OCI-LY1 (cell line): ENCODE measurements at regions not wholly inside any gene's neighbourhood (a gene's known extent, or its start where the extent isn't known, plus 50 kb on each side); places are given as distances from the start of the nearest gene placed in this dataset.

Source experiments
- H2AFZ ChIP-seq: fragments of 200-600 bp; sonication (generic), shearing (Covaris generic); 2 replicates; pipeline ENCODE4 v1.6.0; 2014; ENCODE audit warnings: antibody characterized with exemption, mild to moderate bottlenecking, low read length
- H3F3A ChIP-seq: fragments of 200-600 bp; sonication (generic), shearing (Covaris generic); 2 replicates; pipeline ENCODE4 v1.6.0; 2014; ENCODE audit warnings: mild to moderate bottlenecking, antibody characterized with exemption, low read length, moderate library complexity; ENCODE audit not compliant: insufficient read depth
- H3K27ac ChIP-seq: fragments of 200-600 bp; sonication (generic); 2 replicates; pipeline ENCODE4 v1.5.1; 2014; ENCODE audit warnings: low read length, mixed run types, mild to moderate bottlenecking, low read depth; ENCODE audit not compliant: poor library complexity, severe bottlenecking
- H3K27me3 ChIP-seq: fragments of 200-600 bp; sonication (generic); 2 replicates; pipeline ENCODE4 v1.6.0; 2014; ENCODE audit warnings: antibody characterized with exemption, mild to moderate bottlenecking, low read length, moderate library complexity; ENCODE audit not compliant: insufficient read depth
- H3K36me3 ChIP-seq: fragments of 200-600 bp; sonication (generic); 2 replicates; pipeline ENCODE4 v1.6.1; 2014; ENCODE audit warnings: mild to moderate bottlenecking, antibody characterized with exemption, low read length, moderate library complexity, mixed read lengths; ENCODE audit not compliant: insufficient read depth
- H3K4me1 ChIP-seq: fragments of 200-600 bp; sonication (generic); 2 replicates; pipeline ENCODE4 v1.5.1; 2014; ENCODE audit warnings: mild to moderate bottlenecking, low read length, moderate library complexity; ENCODE audit not compliant: insufficient read depth, severe bottlenecking
- H3K4me2 ChIP-seq: fragments of 200-600 bp; sonication (generic), shearing (Covaris generic); 2 replicates; pipeline ENCODE4 v1.6.1; 2014; ENCODE audit warnings: low read length
- H3K4me3 ChIP-seq: fragments of 200-600 bp; sonication (generic); 2 replicates; pipeline ENCODE4 v1.5.1; 2014; ENCODE audit warnings: low read length, low read depth, mild to moderate bottlenecking, mixed read lengths; ENCODE audit not compliant: poor library complexity, severe bottlenecking
- H3K79me2 ChIP-seq: fragments of 200-600 bp; shearing (Covaris generic); 2 replicates; pipeline ENCODE4 v1.6.1; 2016; ENCODE audit warnings: mixed run types, low read length, mixed read lengths; ENCODE audit not compliant: insufficient read depth
- H3K9ac ChIP-seq: fragments of 200-600 bp; sonication (generic), shearing (Covaris generic); 2 replicates; pipeline ENCODE4 v1.6.1; 2014; ENCODE audit warnings: mild to moderate bottlenecking, low read length, mixed read lengths
- H3K9me2 ChIP-seq: fragments of 200-600 bp; sonication (generic), shearing (Covaris generic); 2 replicates; pipeline ENCODE4 v1.6.1; 2014; ENCODE audit warnings: low read depth, mild to moderate bottlenecking, low read length, mixed read lengths
- H3K9me3 ChIP-seq: fragments of 200-600 bp; shearing (Covaris generic); 2 replicates; pipeline ENCODE4 v1.6.1; 2014; ENCODE audit warnings: low read length, mixed read lengths
- H4K20me1 ChIP-seq: fragments of 200-600 bp; sonication (generic), shearing (Covaris generic); 2 replicates; pipeline ENCODE4 v1.6.0; 2016; ENCODE audit warnings: mild to moderate bottlenecking, low read length; ENCODE audit not compliant: insufficient read depth
- CTCF ChIP-seq: fragments of 200-600 bp; sonication (generic), shearing (Covaris generic); IDR thresholded peaks from 2 replicates; pipeline ENCODE4 v1.5.1; 2017; ENCODE audit warnings: mild to moderate bottlenecking, antibody characterized with exemption, low read length, moderate library complexity, mixed read lengths
- EZH2 ChIP-seq: fragments of 200-600 bp; sonication (generic), shearing (Covaris generic); IDR thresholded peaks from 2 replicates; pipeline ENCODE4 v1.8.0; 2017; ENCODE audit warnings: borderline replicate concordance, mixed run types, mild to moderate bottlenecking, antibody characterized with exemption, low read length, moderate library complexity, mixed read lengths

- no peak overlapping the region for H3K4me3 ChIP-seq
- no peaks in the 10 kb centered on the region for H3K79me2 ChIP-seq
- no peak overlapping the region for H2AFZ ChIP-seq
- H3K36me3 ChIP-seq, result no peaks in the 10 kb centered on the region
- H3K4me1 ChIP-seq, result no peaks in the 10 kb centered on the region
- no peak overlapping the region for H3K27ac ChIP-seq
- no peak for TF ChIP-seq EZH2
- no peak for TF ChIP-seq CTCF
- H3K4me2 ChIP-seq, result no peak overlapping the region
- H3K9me2 ChIP-seq, result no peaks in the 10 kb centered on the region
- H3K9me3 ChIP-seq, result no peaks in the 10 kb centered on the region
- no peaks in the 10 kb centered on the region for H4K20me1 ChIP-seq
- no peak overlapping the region for H3K9ac ChIP-seq
- no peaks in the 10 kb centered on the region for H3F3A ChIP-seq
- H3K27me3 ChIP-seq, result no peaks in the 10 kb centered on the region
Measured at GRCh38 chr13:88526853-88527215, 855.7 kb downstream of the SLITRK5 start.

- TF ChIP-seq CTCF (no peak), EZH2 (no peak)
- H3K9me2 ChIP-seq, result no peaks in the 10 kb centered on the region
- H3K4me1 ChIP-seq, result no peaks in the 10 kb centered on the region
- no peak overlapping the region for H2AFZ ChIP-seq
- no peaks in the 10 kb centered on the region for H3F3A ChIP-seq
- no peak overlapping the region for H3K4me2 ChIP-seq
- no peak overlapping the region for H3K9ac ChIP-seq
- H3K79me2 ChIP-seq, result no peaks in the 10 kb centered on the region
- no peaks in the 10 kb centered on the region for H3K9me3 ChIP-seq
- no peaks in the 10 kb centered on the region for H3K27me3 ChIP-seq
- H4K20me1 ChIP-seq, result no peaks in the 10 kb centered on the region
- no peak overlapping the region for H3K27ac ChIP-seq
- H3K4me3 ChIP-seq, result no peak overlapping the region
- H3K36me3 ChIP-seq, result no peaks in the 10 kb centered on the region
Measured at GRCh38 chr13:88541994-88542393, 870.8 kb downstream of the SLITRK5 start.

- Histone ChIP-seq H3K9me2 (no peaks in the 10 kb centered on the region), H3K4me3 (no peak overlapping the region), H3K36me3 (no peaks in the 10 kb centered on the region), H4K20me1 (no peaks in the 10 kb centered on the region), H3K27ac (no peak overlapping the region), H3K4me2 (no peak overlapping the region), H3K4me1 (no peaks in the 10 kb centered on the region), H3K9me3 (no peaks in the 10 kb centered on the region), H3K79me2 (no peaks in the 10 kb centered on the region), H3K27me3 (no peaks in the 10 kb centered on the region), H3F3A (no peaks in the 10 kb centered on the region), H3K9ac (no peak overlapping the region), H2AFZ (no peak overlapping the region)
- TF ChIP-seq CTCF, result no peak
- TF ChIP-seq EZH2, result no peak
Measured at GRCh38 chr13:88544836-88545235, 873.7 kb downstream of the SLITRK5 start.
